ENCODE measurements at regions not wholly inside any gene's neighbourhood (a gene's known extent, or its start where the extent isn't known, plus 50 kb on each side); places are given as distances from the start of the nearest gene placed in this dataset.

GRCh38 chr6:21826023-21826422 is 232.5 kb downstream of the SOX4 start:
- no peak overlapping the region for H2AFZ ChIP-seq (ENCODE audit: insufficient read depth, low read depth, low read length, poor library complexity, severe bottlenecking)
- no peaks in the 10 kb centered on the region for H3K4me1 ChIP-seq (ENCODE audit: control insufficient read depth in 2 of 2, insufficient read depth in 2 of 2, low read length in 2 of 2)
- Mint-ChIP-seq H3K27ac (no peak overlapping the region), H3K27me3 (peaks cover 5% of the 10 kb centered on the region), H3K9me3 (ENCODE audit: insufficient read depth) (no peaks in the 10 kb centered on the region), H3K4me1 (no peaks in the 10 kb centered on the region), H3K4me3 (no peak overlapping the region)
- no peaks in the 10 kb centered on the region for H3K36me3 ChIP-seq (replicated peaks in 1 of 2; ENCODE audit: control extremely low read depth in 1 of 2, control insufficient read depth in 1 of 2, extremely low read depth in 1 of 2, insufficient read depth in 2 of 2, low read length in 1 of 2)
- no peaks in the 10 kb centered on the region for H3K9me3 ChIP-seq (ENCODE audit: control extremely low read depth in 1 of 3, control insufficient read depth in 2 of 3, insufficient read depth in 1 of 3, low read length in 2 of 3)
- no peaks in the 10 kb centered on the region for H3K27me3 ChIP-seq (replicated peaks in 1 of 4; ENCODE audit: control extremely low read depth in 1 of 4, control insufficient read depth in 3 of 4, insufficient read depth in 4 of 4, low read length in 3 of 4)
- no peak for DNase-seq
- H3K4me2 ChIP-seq (replicated peaks; ENCODE audit: low read depth, low read length, poor library complexity, severe bottlenecking) = no peak overlapping the region
- ChIA-PET POLR2A (no interaction called here), CTCF (no interaction called here)
- ATAC-seq (ENCODE audit: low read depth) = no peak
- intact Hi-C loops (cut with micrococcal nuclease) = no loop called here
- H4K20me1 ChIP-seq (ENCODE audit: control insufficient read depth, insufficient read depth, low read length, poor library complexity, severe bottlenecking) = no peaks in the 10 kb centered on the region
- TF ChIP-seq CTCF (IDR thresholded peaks at IDR 0.05) (no peak), EZH2 (IDR thresholded peaks at IDR 0.05; ENCODE audit: borderline replicate concordance, insufficient read depth, low read depth, low read length, poor library complexity, severe bottlenecking) (no peak)
- H3K27ac ChIP-seq (ENCODE audit: low read length in 2 of 2) = no peak overlapping the region
- no peak overlapping the region for H3K9ac ChIP-seq (ENCODE audit: low read length)
- 97% methylated on average over 4 of the region's 7 CpGs for WGBS (ENCODE audit: insufficient coverage)
- H3K79me2 ChIP-seq (ENCODE audit: control insufficient read depth, insufficient read depth, low read length) = no peaks in the 10 kb centered on the region
- H3K4me3 ChIP-seq (ENCODE audit: control extremely low read depth in 1 of 5, extremely low read depth in 1 of 5, insufficient read depth in 1 of 5, low read depth in 2 of 5, low read length in 4 of 5) = no peak overlapping the region

GRCh38 chr6:21826904-21827303 is 233.4 kb downstream of the SOX4 start:
- H3K36me3 ChIP-seq (replicated peaks in 1 of 2; ENCODE audit: control extremely low read depth in 1 of 2, control insufficient read depth in 1 of 2, extremely low read depth in 1 of 2, insufficient read depth in 2 of 2, low read length in 1 of 2) = no peaks in the 10 kb centered on the region
- TF ChIP-seq CTCF (IDR thresholded peaks at IDR 0.05) (no peak), EZH2 (IDR thresholded peaks at IDR 0.05; ENCODE audit: borderline replicate concordance, insufficient read depth, low read depth, low read length, poor library complexity, severe bottlenecking) (no peak)
- H3K9me3 ChIP-seq (ENCODE audit: control extremely low read depth in 1 of 3, control insufficient read depth in 2 of 3, insufficient read depth in 1 of 3, low read length in 2 of 3) = no peaks in the 10 kb centered on the region
- Mint-ChIP-seq H3K4me3 (no peak overlapping the region), H3K27me3 (peaks cover 5% of the 10 kb centered on the region), H3K4me1 (no peaks in the 10 kb centered on the region), H3K9me3 (ENCODE audit: insufficient read depth) (no peaks in the 10 kb centered on the region), H3K27ac (no peak overlapping the region)
- H3K4me2 ChIP-seq (replicated peaks; ENCODE audit: low read depth, low read length, poor library complexity, severe bottlenecking) = no peak overlapping the region
- WGBS (ENCODE audit: insufficient coverage) = 89% methylated on average over 7 of the region's 9 CpGs
- H3K27me3 ChIP-seq (replicated peaks in 1 of 4; ENCODE audit: control extremely low read depth in 1 of 4, control insufficient read depth in 3 of 4, insufficient read depth in 4 of 4, low read length in 3 of 4) = no peaks in the 10 kb centered on the region
- no peak for ATAC-seq (ENCODE audit: low read depth)
- ChIA-PET CTCF (no interaction called here), POLR2A (no interaction called here)
- no peaks in the 10 kb centered on the region for H4K20me1 ChIP-seq (ENCODE audit: control insufficient read depth, insufficient read depth, low read length, poor library complexity, severe bottlenecking)
- no peak overlapping the region for H2AFZ ChIP-seq (ENCODE audit: insufficient read depth, low read depth, low read length, poor library complexity, severe bottlenecking)
- H3K9ac ChIP-seq (ENCODE audit: low read length) = no peak overlapping the region
- no peaks in the 10 kb centered on the region for H3K79me2 ChIP-seq (ENCODE audit: control insufficient read depth, insufficient read depth, low read length)
- intact Hi-C loops (cut with micrococcal nuclease) = no loop called here
- H3K4me3 ChIP-seq (ENCODE audit: control extremely low read depth in 1 of 5, extremely low read depth in 1 of 5, insufficient read depth in 1 of 5, low read depth in 2 of 5, low read length in 4 of 5) = no peak overlapping the region
- DNase-seq = no peak
- H3K27ac ChIP-seq (ENCODE audit: low read length in 2 of 2) = no peak overlapping the region
- no peaks in the 10 kb centered on the region for H3K4me1 ChIP-seq (ENCODE audit: control insufficient read depth in 2 of 2, insufficient read depth in 2 of 2, low read length in 2 of 2)

Measured in B cell (primary cell).